Activated T-cell treated with anti-CD3 and anti-CD28 coated beads for 4 hours (primary cell): ENCODE measurements at regions not wholly inside any gene's neighbourhood (a gene's known extent, or its start where the extent isn't known, plus 50 kb on each side); places are given as distances from the start of the nearest gene placed in this dataset.
"Not testable (repeated sequence)": the region's sequence is repeated elsewhere in the genome, so short reads cannot be mapped to it uniquely, and the experiment has no call there.

Source experiments
- DNase-seq: peaks from one replicate; pipeline ENCODE4 v3.0.0-alpha.2; 2020

DNA sequence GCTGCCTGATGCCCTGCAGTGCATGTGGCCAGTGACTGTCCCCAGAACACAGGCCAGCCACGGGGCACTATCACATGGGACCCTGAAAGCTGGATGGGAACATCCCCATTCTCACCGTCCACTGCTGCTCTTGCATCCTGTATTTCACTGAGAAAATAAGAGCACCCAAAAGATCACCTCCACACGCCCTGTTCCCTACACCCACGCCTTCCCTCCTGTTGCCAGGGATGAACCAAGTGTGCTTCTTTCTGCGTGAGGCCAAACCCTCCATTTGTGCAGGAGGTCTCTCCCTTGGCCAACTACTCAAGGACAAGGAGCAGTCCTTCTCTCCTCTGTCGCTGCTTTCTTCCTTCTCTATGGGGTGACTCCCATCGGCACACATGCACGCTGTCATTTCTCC is 118.3 kb downstream of the LRRC37A3 start:
- not testable (repeated sequence) for DNase-seq

DNA sequence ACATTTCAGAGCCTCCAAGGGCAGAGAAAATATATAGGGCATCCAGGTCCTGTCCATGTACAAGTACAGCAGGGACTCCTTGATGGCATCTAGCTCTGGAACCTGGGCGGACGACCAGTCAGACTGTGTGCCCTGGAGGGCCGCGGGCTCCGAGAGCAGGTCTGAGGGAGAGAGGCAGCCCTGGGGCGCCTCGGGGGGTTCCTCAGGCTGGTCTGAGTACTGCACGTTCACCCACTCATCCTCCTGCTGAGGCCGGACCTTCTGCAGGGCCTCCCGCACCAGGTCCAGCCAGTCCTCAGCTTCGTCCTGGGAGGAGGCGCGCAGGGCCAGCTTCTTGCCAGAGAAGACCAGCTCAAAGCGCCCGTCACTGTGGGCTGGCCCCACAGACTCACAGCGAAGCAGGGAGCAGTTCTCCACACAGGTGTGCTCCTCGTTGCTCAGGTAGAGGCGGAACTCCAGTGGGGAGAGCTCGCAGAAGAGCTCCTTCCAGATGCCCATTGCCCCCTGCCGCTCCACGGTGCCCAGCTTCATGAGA is 118.8 kb downstream of the LRRC37A3 start:
- DNase-seq = not testable (repeated sequence)

DNA sequence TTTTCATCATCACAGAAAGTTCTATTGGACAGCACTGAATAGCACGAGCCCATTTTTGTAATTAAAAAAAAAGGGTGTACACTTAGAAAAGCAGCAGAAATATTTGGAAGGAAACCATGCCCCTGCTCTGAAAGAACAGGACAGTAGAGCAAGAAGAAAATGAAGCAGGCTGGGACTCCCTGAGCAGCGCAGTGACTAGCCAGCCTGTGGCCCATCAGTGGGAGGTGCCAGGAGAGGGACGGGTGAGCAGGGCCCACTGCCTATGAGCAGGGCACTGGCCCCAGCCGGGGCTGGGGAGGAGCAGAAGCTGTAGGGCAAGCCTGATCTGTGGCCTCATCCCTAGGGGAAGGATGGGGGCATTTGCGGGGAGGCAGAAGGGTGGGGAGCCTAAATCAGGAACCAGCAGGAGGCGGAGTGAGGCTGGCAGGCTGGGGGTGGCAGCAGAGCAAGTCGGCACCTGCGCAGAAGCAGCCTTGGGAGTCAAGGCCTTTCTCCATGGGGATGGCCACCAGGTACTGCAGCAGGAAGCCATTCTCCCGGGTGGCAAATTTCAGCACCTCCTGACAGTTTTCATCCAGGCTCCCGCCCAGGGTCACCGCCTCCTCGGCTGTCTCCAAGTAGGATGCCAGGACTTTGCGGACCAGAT is 119.6 kb downstream of the LRRC37A3 start:
- not testable (repeated sequence) for DNase-seq

DNA sequence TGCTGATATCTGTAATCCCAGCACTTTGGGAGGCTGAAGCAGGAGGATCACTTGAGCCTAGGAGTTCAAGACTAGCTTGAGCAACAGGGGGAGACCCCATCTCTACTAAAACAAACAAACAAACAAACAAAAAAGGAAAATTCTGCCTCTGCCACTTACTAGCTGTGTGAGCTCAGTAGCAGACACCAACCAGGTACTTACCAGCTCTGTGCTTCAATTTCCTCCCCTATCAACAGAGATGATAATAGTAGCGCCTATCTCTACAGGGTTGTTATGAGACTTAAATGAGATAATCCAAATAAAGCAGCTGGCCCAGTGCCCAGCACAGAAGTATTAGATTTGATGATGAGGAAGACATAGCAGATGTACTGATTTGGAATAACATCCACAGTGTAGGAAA is 120.3 kb downstream of the LRRC37A3 start:
- not testable (repeated sequence) for DNase-seq

DNA sequence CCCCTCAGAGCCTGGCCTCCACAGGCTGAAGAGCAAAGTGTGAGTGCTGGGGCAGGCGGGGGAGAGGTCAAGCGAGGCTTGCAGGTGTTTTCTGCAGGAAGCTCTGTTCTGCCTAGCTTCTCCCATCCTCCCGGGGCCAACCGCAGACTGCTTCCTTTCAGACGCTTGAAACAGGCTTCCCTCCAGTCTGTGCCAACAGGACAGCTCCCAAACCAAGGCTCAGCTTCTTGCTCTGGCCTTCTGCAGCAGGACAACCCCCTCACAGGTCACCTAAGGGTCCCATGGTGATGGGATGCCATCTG is 120.8 kb downstream of the LRRC37A3 start:
- DNase-seq = not testable (repeated sequence)

DNA sequence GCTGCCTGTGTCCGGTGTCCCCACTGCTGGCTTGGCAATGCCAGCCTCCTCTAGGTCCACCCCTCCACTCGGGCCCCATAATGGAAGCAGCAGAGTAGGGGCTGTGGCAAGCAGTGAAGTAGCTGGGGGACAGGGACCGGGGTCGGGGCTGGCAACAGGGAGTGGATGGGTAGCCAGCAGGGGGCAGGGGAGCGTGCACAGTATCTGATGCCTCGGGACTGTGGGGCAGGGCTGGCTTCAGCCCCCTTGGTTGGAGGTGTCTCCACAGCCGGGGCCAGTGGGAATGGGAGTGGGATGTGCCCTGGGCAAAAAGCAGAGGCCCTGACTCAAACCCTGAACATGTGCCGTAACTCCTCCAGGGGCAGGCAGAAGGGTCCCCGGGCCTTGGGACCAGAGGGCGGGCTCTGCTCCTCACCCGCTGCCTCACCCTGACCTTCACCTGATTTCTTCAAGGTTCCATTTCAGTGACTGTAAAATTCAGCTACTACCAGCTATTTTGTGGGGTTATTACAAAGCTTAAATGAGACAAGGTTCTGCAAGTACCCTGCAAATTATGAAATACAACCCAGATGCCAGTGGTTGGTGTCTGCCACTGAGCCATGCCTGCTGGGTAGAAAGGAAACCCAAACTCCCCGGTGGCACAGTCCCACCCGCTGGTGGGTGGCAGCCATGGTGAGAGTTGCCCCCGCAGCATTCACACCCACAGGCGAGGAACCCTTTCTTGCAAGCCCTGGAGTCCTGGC is 121.4 kb downstream of the LRRC37A3 start:
- not testable (repeated sequence) for DNase-seq

DNA sequence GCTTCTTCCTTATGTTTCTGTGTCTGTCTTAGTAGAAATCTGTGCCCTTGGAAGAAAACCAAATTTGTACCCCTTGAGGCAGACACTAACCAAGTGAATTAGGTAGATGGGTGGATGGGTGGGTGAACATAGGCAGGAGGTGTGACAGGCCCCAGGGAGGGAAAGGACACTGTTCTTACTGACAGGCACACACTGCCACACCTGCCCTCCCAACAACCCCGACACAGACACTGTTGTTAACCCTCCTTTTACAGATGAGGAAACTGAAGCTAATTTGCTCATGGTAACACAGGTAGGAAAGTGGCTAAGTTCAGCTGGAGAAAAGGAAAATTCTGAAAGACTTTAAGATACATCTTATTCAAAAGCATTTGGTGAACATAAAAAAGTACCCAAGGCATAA is 123.9 kb downstream of the LRRC37A3 start:
- not testable (repeated sequence) for DNase-seq

DNA sequence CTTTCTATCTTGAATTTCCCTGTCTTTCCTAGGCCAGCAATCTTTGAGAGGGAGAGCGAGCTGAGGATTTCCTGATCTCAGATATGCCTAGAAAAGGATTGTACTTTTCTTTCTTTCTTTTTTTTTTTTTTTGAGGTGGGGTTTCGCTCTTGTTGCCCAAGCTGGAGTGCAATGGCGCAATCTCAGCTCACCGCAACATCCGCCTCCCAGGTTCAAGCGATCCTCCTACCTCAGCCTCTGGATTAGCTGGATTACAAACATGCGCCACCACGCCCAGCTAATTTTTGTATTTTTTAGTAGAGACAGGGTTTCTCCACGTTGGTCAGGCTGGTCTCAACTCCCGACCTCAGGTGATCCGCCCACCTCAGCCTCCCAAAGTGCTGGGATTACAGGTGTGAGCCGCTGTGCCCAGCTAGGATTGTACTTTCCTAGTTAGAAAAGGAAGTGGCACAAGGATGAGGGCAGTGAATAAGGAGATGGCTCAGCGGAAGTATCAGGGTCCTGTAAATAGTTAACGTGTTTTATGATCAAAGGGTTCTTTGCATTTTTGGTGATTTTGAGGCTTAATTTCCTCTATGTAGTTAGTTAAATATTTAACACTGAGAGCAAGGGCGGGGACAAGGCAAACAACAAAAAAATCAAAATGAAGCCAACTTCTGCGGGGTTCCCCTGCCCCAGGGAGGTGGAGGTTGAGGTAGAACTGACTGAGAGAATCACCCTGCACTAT is 124.6 kb downstream of the LRRC37A3 start:
- DNase-seq = not testable (repeated sequence)

DNA sequence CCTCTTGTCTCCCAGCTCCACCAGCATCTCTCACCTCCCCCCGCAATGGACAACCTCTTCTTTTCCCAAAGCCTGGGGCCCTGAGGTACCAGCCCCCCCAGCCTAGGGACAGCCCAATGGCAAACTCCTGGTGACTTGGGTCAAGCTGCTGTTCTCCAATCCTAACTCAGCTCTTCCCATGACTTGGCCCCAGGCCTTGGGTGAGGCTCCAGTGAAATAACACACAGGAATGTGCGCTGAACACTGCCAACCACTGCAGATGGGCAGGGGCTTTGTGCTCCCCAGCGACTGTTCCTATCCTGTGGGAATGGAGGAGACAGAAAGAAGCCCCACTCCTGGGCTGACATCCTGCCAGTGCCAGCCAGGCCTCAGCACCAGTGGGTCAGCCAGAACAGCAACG is 125.2 kb downstream of the LRRC37A3 start:
- DNase-seq = not testable (repeated sequence)

DNA sequence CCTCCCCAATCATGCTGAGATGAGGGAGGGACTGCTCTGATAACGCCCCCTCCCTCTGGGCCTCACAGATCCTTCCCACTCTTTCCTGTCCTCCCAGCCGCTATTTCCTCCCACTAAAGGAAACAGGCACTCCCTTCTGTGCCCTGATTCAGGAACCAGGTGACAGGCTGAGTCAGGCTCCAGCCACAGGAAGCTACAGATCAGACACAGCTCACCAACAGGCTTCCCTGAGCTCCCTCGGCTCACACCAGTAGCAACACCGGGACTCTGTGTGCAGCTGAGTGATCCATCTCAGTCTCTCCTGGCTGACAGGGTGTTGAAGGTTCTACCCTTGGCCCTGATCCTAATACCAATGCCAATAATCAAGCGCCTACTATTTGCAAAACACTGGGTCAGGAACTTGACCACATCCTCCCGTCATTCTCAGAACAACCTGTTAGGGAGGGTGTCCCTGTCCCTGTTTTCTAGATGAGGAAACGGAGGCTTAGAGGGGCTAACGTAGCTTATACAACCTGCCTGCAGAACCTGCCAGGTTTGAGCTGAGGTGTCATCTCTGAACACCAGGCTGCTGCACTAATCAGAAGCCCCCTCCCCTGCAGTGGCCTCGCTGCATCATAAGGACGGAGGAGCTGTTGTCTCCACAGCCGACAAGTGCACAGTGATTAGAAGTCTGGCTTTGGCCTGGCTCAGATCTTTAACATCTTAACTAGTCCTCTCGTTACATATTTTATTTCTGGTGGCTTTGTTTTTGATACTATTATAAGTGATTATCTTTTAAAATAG is 126.3 kb downstream of the LRRC37A3 start:
- DNase-seq = not testable (repeated sequence)

DNA sequence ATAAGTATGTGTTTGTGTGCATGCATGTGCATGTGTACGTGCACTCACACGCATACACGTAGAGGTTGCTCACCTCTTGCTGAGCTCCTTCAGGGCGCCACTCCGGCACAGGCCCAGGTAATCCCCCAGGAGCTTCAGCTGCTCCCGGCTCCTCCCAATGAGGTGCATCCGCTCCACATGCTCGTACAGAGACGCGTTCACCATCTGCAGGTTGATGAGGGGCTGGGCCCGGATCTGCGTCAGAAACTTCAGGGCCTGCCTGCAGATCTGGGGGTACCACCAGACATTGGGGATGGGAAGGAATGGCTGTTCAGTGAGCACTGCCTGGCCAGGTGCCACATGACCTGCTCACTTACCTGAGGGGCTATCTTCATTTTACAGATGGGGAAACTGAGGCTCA is 127.0 kb downstream of the LRRC37A3 start:
- not testable (repeated sequence) for DNase-seq

DNA sequence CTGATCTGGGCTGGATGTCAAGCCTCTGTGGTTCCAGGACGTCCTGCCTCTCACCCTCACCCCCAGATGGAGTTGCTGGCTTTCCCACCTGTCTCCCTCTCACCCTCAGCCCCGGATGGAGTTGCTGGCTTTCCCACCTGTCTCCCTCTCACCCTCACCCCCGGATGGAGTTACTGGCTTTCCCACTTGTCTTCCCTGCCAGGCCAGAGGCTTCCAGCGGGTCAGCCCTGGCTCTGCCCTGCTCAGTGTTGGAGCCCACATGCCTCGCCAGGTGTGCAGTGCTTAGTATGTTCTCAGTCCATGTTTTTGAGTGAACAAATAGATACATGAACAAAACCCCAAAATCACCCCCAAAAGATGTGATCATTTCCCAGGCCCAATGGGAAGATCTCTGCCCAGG is 127.6 kb downstream of the LRRC37A3 start:
- not testable (repeated sequence) for DNase-seq

DNA sequence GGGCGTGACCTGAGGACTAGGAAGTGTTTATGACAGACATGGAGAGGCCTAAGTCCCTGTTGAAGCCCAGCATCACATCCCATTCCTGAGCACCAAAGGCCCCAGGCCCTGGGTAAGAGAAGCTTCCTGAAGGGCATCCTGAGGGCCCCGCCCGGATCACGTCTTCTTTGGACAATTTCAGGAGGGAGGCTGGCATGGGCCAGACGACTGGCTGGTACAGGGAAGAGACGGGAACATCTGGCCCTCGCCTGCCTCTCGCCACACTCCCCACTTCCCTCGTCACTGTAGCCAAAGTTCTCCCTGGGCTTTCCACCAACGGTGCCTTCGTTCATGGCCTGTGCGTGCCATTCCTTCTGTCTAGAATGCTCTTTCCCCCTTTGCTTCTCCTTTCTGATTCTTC is 128.1 kb downstream of the LRRC37A3 start:
- DNase-seq = not testable (repeated sequence)

DNA sequence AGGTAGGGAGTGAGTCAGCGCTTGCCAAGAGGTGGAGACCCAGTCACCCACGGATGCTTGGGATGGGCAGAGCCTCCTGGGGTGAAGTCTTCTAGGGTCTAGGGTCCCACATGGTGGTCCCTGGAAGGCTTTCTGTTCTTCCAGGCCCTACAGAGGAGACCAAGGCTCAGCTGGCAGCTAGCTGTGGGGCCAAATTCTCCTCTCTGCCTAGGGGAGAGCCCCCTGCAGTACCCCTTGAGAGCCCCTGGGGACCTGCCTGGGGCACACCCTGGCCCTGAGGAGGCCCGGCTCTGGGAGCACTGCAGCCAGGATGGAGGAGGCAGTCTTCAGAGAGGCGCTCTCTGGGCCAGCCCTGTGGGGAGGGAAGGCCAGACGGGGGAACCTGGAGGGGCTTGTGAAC is 128.6 kb upstream of the SMURF2 start:
- DNase-seq = not testable (repeated sequence)

DNA sequence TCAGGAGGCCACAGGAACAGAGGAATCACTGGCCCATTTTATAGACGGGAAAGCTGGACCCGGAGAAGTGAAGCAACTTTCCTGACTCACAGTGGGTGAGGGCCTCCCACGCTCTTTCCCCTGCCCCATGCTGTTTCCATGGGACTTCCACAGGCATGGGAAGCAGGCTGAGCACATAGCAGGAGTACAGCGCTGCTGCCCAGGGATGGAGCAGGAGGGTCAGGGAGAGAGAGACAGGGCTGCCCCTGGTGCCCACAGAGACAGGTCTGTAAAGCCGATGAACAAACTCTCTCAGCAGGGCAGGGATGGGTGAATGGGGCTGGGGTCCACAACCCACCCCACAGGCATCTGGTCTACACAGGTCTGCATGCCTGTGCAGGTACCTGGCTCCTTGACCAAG is 128.1 kb upstream of the SMURF2 start:
- DNase-seq = not testable (repeated sequence)

DNA sequence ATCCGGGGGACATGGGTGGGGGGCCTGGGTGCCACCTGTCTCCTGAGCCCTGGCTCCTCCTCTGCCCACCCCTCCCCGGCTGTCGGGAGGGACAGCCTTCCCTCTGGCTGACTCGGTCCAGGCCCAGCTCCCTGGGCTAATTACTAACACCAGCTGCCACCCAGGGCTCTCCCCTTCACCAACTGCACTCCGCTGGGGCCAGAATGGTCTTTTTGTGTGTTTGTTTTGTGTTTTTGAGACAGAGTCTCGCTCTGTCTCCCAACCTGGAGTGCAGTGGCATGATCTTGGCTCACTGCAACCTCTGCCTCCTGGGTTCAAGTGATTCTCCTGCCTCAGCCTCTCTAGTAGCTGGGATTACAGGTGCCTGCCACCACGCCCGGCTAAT is 126.9 kb upstream of the SMURF2 start:
- DNase-seq = not testable (repeated sequence)

DNA sequence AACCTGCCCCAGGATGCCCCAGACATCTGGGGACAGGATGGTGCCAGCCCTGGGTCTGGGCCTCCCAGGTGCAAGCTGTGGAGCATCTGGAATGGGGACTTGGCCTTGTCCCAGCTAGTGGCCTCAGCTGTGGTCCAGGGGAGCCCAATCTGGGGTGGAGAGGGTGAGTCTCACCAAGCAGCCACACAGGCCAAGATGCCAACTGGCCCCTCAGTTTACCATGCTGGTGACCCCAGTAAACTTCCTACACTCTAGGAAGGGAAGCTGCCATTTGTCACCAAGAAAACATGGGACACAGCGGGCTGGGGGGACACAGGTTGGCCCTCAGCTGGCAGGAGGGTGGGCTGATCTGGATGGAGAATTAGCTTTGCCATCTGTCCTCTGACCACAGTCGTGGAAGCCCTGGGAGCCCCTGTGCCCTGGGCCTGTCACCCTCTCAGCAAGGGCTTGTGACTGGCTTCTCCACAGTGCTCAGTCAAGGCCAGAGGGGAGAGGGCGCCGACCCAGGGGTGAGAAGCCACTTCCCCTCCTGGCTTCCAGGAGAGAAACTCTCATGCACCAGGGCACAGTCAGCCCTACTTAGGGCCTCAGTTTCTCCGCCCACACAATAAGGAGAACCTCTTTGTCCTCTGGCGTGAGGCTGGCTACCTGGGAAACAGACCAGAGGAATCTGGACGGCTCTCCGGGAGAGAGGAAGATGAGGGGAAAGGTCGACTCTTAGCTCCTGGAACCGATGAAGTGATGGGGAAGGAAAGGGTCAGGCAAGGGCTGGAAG is 126.4 kb upstream of the SMURF2 start:
- no peak for DNase-seq

DNA sequence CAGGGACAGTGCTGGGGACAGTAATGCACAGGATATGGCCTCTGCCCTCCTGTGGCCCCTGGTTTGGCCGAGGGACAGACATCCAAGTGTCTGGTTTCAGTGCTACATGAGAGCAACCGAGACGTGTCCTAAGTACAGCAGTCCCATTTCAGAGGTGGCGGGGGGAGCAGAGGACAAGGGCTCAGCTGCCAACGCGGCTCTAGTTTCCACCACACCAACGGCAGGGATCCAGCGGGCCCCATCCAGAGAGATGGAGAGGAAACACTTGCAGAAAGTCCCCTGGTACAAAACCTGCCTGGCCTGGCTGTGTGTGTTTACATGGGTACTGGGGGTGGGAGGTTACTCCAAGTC is 125.8 kb upstream of the SMURF2 start:
- DNase-seq = no peak

DNA sequence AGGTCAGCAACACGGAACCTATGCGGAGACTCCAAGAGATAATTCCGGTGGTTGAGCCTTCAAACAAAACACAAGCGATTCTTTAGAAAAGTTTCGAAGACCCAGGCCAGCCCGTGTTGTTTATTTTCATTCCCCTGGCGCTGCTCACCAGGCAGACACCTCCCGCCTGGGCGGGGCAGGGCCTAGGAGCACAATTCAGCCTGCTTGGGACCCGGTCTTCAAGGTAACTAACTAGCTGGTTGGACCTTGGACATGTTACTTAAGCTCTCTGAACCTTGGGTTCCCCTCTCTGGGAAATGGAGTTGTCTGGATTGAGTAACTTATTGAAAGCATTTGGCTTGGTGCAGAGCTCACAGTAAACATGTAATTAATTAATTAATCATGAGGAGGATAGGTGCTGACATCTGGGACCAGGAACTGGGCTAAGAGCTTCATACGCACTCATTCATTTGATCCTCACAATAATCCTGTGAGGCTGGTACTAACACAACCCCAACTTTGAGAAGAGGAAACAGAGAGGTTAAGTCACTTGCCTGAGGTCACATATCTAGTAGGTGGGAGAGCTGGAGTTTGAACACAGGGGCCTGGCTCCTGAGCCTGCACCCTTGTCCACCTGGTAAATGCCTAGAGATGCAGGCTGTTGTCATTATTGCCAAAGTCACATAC is 125.3 kb upstream of the SMURF2 start:
- DNase-seq = no peak

DNA sequence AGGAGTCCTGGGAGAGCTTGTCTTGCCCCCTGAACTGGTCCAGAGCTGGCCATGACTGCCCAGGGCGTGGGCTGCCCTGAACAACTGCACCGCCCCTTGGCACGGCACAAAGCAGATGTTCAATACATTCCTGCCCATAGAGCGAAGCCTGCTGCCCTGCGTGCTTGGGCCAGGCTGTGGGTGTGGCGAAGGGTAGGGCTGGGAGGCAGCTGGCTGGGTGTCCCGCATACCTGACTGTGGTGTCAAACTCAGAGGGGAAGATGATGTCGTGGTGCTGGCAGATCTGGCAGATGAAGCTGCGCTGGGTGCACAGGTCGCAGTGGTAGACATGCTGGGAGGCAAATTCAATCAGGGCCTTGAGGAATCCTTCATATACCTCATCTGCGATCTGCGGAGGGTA is 124.2 kb upstream of the SMURF2 start:
- no peak for DNase-seq

DNA sequence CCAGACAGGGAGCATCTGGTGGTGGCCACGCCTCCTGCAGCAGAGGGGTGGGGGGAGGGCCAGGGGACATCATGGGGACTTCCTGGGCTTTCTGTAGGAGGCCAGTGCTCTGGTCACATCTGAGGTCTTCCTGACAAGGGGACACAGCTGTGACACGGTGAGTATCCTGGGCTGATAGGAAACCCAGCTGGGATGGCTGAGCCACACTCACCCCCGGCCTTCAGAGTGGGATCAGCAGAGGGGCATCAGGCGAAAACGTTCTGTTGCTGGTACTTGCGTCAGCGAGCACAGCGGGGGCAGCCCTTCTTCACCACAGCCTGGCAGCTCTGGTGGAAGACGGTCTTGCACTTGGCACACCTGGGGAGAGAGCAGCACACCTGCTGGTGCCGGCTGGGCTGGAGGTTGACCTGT is 122.9 kb upstream of the SMURF2 start:
- DNase-seq = no peak
